GM12865 (cell line): ENCODE measurements at regions not wholly inside any gene's neighbourhood (a gene's known extent, or its start where the extent isn't known, plus 50 kb on each side); places are given as distances from the start of the nearest gene placed in this dataset.

Experiments used
- DNase-seq: peaks from one replicate; pipeline ENCODE4 v3.0.0; 2010; ENCODE audit warnings: low read depth
- H3K4me3 ChIP-seq: 2 replicates; pipeline ENCODE4 v1.5.1; 2011; ENCODE audit warnings: mild to moderate bottlenecking, low read depth, low read length, control low read depth
- TF ChIP-seq, protein P1 (sequence below): IDR thresholded peaks from 2 replicates; pipeline ENCODE4 v1.5.1; 2011; ENCODE audit warnings: low read length, control low read depth, low read depth, inconsistent platforms; ENCODE audit not compliant: insufficient read depth; ENCODE audit errors: missing control alignments

DNA sequence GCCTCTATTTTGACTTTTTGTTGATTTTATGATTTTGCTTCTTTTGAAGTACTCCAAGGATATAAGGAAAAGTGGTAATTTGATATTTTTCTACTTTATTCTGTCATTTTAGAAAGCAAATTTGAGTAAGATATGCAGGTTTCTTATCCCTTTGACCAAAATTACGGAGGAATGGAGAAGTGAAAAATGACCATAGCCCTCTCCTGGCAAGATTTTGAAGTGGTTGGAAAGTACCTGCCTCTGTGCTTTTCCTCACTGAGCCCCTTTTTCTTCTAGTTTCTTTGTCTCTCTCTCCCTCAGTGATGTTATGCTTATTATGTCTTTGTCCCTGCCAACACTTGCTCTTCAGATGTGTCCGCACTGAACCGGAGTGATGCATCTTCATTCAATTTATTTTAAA is 898.1 kb downstream of the EPHA4 start:
- peak; percentile 37 for DNase-seq
- TF ChIP-seq, protein P1, sequence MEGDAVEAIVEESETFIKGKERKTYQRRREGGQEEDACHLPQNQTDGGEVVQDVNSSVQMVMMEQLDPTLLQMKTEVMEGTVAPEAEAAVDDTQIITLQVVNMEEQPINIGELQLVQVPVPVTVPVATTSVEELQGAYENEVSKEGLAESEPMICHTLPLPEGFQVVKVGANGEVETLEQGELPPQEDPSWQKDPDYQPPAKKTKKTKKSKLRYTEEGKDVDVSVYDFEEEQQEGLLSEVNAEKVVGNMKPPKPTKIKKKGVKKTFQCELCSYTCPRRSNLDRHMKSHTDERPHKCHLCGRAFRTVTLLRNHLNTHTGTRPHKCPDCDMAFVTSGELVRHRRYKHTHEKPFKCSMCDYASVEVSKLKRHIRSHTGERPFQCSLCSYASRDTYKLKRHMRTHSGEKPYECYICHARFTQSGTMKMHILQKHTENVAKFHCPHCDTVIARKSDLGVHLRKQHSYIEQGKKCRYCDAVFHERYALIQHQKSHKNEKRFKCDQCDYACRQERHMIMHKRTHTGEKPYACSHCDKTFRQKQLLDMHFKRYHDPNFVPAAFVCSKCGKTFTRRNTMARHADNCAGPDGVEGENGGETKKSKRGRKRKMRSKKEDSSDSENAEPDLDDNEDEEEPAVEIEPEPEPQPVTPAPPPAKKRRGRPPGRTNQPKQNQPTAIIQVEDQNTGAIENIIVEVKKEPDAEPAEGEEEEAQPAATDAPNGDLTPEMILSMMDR, result peak; percentile 1
- H3K4me3 ChIP-seq, result no peak overlapping the region

DNA sequence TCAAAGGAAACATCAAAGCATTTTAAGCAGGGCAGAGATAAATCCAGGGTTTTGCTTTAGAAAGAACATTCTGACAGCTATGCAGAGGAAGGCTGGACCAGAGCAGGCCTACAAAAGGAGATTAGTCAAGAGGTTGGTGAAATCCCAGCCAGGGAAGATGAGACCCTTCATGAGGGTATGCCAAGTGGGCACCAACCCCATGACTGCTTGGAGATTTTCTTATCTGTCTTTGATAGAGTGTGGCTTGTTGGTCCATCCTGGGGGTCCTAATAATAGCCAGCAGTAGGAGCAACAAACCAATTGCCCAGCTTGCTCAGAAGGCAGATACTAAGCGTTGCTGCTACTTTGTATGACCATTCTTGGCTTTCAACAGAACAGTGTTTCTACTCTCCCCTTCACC is 895.4 kb downstream of the EPHA4 start:
- H3K4me3 ChIP-seq, result no peak overlapping the region
- TF ChIP-seq, protein P1, result no peak
- DNase-seq, result no peak

DNA sequence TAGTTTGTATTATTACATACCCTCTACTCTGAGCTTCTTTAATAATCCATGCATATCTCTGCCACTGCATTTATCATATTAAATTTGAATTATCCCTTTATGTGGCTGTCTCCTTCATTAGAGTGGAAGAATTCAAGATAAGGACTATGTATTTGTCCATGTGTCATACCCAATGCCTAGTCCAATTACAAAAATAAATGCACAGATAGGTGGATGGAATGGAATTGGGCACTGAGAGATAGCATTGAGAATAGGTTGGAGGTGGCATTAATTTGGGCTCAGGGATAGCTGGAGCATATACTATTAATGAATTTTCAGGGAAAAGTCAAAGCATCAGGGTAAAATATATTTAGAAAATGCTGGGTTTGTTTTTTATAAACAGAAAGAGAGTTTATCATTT is 893.2 kb downstream of the EPHA4 start:
- TF ChIP-seq, protein P1, result no peak
- no peak overlapping the region for H3K4me3 ChIP-seq
- DNase-seq, result no peak

DNA sequence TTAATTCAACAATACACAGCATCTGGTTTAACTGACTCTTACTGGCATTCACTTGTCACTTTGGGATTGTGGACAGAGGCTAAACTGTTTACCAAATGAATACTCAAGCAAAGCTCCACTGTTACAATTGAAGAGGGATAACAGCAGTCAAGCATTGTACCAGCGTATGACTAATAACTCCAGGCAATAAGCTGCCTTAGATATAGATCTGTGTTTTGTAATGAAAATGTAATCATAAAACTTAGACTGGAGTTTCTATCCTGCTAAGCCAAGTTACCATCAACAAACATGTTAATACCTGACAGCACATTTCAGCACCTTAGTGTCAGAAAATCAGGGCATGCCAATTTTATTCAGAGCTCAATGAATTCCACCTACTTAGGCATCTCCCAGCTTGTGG is 889.5 kb downstream of the EPHA4 start:
- TF ChIP-seq, protein P1, result no peak
- DNase-seq, result no peak

DNA sequence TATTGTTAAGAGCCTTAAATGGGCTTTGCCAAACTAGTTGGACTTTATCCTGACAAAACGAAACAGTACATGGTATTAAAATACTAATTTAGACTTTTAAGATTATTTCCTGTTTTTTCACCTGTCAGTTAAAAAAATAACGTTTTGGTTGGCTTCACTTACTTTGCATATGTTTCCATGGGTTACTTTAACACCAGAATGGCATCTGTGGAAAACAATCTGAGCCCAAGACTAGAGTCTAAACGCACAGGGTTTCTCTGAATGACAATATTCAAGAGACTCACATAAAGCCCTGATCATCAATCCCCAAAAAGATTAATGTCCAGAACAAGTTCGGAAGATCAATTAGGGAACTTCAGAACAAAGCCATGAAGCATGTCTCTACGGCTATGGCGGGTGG is 888.0 kb downstream of the EPHA4 start:
- no peak overlapping the region for H3K4me3 ChIP-seq
- TF ChIP-seq, protein P1, result no peak
- no peak for DNase-seq

More for the DNA sequence above, 889.5 kb downstream of the EPHA4 start:
- H3K4me3 ChIP-seq, result no peak overlapping the region

DNA sequence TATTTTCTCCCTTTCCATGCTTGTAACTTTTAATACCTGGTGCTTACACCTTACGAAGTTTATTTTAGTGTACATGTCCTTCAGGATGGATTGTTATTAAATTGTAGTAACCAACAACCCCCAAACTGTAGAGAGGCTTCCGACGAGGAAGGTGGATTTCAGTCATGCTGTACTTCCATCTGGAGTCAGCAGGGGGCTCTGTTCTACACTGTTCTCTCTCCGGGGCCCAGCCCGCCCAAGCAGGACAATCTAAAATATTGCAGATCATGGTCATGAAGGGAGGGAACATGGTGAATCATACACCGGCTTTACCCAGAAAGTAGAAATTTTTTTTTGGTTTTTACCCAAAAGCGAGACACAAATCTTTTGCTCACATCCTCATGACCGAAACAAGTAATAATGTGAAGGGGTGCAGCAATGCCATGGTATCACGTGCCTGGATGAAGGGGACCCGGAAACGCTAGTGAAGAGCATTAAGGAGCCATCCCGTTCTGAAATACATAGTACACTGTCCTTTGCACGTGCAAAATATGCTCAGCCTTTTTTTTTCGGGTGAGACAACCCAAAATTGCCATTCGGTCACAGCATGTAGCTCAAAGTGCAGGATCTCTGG is 884.8 kb downstream of the EPHA4 start:
- H3K4me3 ChIP-seq, result no peak overlapping the region
- TF ChIP-seq, protein P1, result peak; percentile 77
- DNase-seq, result peak; percentile 59
